Lung (tissue), 11 donors: ENCODE measurements at regions not wholly inside any gene's neighbourhood (a gene's known extent, or its start where the extent isn't known, plus 50 kb on each side); places are given as distances from the start of the nearest gene placed in this dataset.

Experiments used
- ATAC-seq: fragments of 200-7000 bp; cut with Tn5 transposase; one replicate; pipeline ENCODE4 v1.9.1; 2020; ENCODE audit warnings: moderate number of reproducible peaks; ENCODE audit not compliant: insufficient read depth, low FRiP score
- DNase-seq, 3 donors: peaks; one replicate each; pipeline ENCODE4 v3.0.0-alpha.2; 2013 to 2017
- H3K27ac ChIP-seq, 2 donors: one replicate each; pipeline ENCODE4 v1.5.1; 2013; ENCODE audit warnings: mild to moderate bottlenecking in 2 of 2, moderate library complexity in 2 of 2, control low read depth in 1 of 2, inconsistent platforms in 1 of 2, low read depth in 1 of 2, low read length in 1 of 2
- H3K27me3 ChIP-seq, 3 donors: one replicate each; pipeline ENCODE4 v1.5.1; 2013; ENCODE audit warnings: low read length in 2 of 3; ENCODE audit not compliant: control insufficient read depth in 3 of 3, insufficient read depth in 3 of 3
- H3K36me3 ChIP-seq, 4 donors: one replicate each; pipeline ENCODE4 v1.5.1; 2013; ENCODE audit warnings: low read length in 4 of 4, mild to moderate bottlenecking in 1 of 4, moderate library complexity in 1 of 4; ENCODE audit not compliant: control insufficient read depth in 4 of 4, insufficient read depth in 4 of 4
- H3K4me1 ChIP-seq, 5 donors: one replicate each; pipeline ENCODE4 v1.5.1; 2013; ENCODE audit warnings: low read length in 5 of 5, mild to moderate bottlenecking in 2 of 5, moderate library complexity in 1 of 5; ENCODE audit not compliant: control insufficient read depth in 5 of 5, insufficient read depth in 5 of 5
- H3K4me3 ChIP-seq: one replicate; pipeline ENCODE4 v1.5.1; 2013; ENCODE audit warnings: mild to moderate bottlenecking, control low read depth, moderate library complexity
- H3K9ac ChIP-seq, 2 donors: one replicate each; pipeline ENCODE4 v1.5.1; 2013; ENCODE audit warnings: low read length in 2 of 2, control low read depth in 1 of 2; ENCODE audit not compliant: insufficient read depth in 1 of 2
- H3K9me3 ChIP-seq, 4 donors: one replicate each; pipeline ENCODE4 v1.5.1; 2013; ENCODE audit warnings: low read length in 3 of 4, mild to moderate bottlenecking in 1 of 4, moderate library complexity in 1 of 4; ENCODE audit not compliant: control insufficient read depth in 4 of 4, insufficient read depth in 3 of 4
- WGBS, 2 donors: extraction: QIAGEN DNeasy Blood & Tissue Kit; methylation state at CpG; one replicate each; pipeline ENCODE4 v1.1.7; 2013; 5-methylcytosine and 5-hydroxymethylcytosine counted together
- TF ChIP-seq, protein P1 (sequence below): IDR thresholded peaks from 2 replicates; pipeline ENCODE4 v1.5.1; 2012; ENCODE audit warnings: mild to moderate bottlenecking; ENCODE audit errors: control extremely low read depth, extremely low read depth
- donor health status: control.
- donor health status: control.
- donor health status: Bipolar disorder and iron deficiency.
- donor health status: healthy.
- donor health status: DM: yes; HTN: yes; CAD: no.

DNA sequence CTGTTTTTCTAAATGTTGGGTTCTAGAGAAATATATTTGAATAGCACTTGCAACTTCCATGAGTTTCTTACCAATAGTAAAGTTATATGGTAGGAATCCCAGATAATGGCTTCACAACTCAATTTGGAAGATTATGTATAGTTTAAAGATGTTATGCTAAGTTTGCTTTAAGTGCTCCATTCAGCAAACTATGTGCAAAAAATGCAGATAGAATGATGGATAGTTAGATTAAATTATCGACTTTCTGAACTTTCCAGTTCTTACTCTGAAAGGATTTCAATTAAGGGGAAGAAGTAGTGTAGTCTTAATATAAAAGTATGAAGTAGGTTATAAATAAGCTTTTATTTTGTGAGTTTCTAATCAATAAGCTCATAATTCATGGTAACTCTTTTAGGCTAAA is 60.7 kb upstream of the NFKB1 start:
- ATAC-seq (no peak), DNase-seq (no peak)
- H3K4me1 ChIP-seq: peaks cover 0 to 14% (median 3%) of the 10 kb centered on the region in 5 donors
- no peaks in the 10 kb centered on the region for H3K36me3 ChIP-seq
- no peak overlapping the region for H3K9ac ChIP-seq
- no peaks in the 10 kb centered on the region for H3K9me3 ChIP-seq
- TF ChIP-seq, protein P1, sequence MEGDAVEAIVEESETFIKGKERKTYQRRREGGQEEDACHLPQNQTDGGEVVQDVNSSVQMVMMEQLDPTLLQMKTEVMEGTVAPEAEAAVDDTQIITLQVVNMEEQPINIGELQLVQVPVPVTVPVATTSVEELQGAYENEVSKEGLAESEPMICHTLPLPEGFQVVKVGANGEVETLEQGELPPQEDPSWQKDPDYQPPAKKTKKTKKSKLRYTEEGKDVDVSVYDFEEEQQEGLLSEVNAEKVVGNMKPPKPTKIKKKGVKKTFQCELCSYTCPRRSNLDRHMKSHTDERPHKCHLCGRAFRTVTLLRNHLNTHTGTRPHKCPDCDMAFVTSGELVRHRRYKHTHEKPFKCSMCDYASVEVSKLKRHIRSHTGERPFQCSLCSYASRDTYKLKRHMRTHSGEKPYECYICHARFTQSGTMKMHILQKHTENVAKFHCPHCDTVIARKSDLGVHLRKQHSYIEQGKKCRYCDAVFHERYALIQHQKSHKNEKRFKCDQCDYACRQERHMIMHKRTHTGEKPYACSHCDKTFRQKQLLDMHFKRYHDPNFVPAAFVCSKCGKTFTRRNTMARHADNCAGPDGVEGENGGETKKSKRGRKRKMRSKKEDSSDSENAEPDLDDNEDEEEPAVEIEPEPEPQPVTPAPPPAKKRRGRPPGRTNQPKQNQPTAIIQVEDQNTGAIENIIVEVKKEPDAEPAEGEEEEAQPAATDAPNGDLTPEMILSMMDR: no peak
- no peaks in the 10 kb centered on the region for H3K27me3 ChIP-seq
- no peak overlapping the region for H3K4me3 ChIP-seq
- no peak overlapping the region for H3K27ac ChIP-seq
- 90 to 97% methylated on average over 1 of the region's 1 CpG for WGBS, 2 donors

DNA sequence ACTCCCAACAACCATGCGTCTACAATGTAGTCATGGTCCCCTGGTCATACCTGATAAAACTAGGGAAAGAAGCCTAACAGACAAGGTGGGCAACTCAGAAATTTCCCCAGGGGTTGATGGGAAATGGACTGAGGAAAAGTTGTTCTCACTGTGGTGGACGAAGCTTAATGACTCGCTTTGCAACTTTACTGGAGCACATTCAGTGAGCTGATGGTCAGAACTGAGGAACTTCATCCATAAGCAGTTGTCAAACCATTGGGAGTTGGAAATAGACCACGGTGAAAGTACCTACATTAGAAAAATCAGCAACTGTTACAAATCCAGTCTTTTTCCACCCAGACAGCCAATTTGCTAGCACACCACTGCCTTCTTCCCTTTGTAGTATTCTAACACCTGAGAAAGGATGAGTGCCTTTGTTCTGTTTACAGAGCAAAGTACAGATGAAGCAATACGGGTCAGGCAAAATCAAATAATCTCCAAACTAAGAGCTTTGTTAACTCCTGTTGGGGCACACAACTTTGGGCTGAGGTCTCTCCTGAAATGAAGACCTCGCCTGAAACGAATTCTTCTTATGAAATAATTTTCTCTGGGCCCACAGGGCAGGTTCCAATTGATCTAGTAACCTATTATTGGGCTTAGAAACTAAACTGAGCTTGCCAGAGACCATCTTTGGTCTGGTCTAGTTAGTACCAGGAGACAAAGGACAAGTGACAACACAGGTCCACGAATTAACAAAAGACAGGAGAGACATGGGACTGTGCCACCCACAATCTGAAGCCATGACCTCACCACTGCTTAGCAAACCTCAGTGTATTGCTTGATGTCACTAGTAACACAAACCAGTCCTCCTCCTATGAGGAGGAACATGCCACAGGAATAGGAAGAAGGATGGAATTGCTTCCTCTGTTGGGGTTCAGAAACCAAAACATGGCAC is 58.9 kb upstream of the NFKB1 start:
- H3K4me3 ChIP-seq: no peak overlapping the region

DNA sequence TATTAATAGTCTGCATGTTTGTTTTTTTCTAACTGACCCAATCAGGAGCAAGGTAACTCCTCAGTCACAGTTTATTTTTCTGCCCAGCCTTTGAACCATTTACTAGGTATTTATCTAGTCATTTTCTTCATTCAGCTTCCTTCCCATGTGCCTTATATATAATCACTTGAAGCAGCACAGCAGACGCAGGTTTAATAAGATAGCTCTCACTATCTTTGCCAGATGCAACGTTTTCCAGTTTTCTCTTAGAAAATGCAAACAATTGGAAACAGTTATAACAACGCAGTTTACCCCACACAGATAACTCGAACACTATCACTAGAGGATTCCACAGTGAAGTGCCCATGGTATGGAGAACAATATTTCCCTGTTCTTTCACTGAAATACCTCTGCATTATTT is 56.4 kb upstream of the NFKB1 start:
- H3K9ac ChIP-seq: no peak overlapping the region
- H3K27ac ChIP-seq: no peak overlapping the region
- no peaks in the 10 kb centered on the region for H3K36me3 ChIP-seq
- 74 to 90% methylated on average over 4 of the region's 4 CpGs for WGBS, 2 donors
- H3K4me3 ChIP-seq: no peak overlapping the region
- ATAC-seq (no peak), DNase-seq (no peak)
- no peaks in the 10 kb centered on the region for H3K27me3 ChIP-seq
- H3K9me3 ChIP-seq: no peaks in the 10 kb centered on the region
- TF ChIP-seq, protein P1: no peak
- H3K4me1 ChIP-seq: peaks cover 0 to 3% (median 3%) of the 10 kb centered on the region in 5 donors

More for the DNA sequence above, 58.9 kb upstream of the NFKB1 start:
- Histone ChIP-seq H3K9me3 (no peaks in the 10 kb centered on the region), H3K9ac (no peak overlapping the region), H3K27ac (no peak overlapping the region), H3K36me3 (no peaks in the 10 kb centered on the region), H3K27me3 (no peaks in the 10 kb centered on the region), H3K4me1 (peaks cover 0 to 14% (median 3%) of the 10 kb centered on the region in 5 donors)
- DNase-seq: no peak
- no peak for ATAC-seq
- WGBS, 2 donors: 78 to 91% methylated on average over 8 of the region's 8 CpGs
- TF ChIP-seq, protein P1: no peak
